ENCODE measurements at regions not wholly inside any gene's neighbourhood (a gene's known extent, or its start where the extent isn't known, plus 50 kb on each side); places are given as distances from the start of the nearest gene placed in this dataset.

DNA sequence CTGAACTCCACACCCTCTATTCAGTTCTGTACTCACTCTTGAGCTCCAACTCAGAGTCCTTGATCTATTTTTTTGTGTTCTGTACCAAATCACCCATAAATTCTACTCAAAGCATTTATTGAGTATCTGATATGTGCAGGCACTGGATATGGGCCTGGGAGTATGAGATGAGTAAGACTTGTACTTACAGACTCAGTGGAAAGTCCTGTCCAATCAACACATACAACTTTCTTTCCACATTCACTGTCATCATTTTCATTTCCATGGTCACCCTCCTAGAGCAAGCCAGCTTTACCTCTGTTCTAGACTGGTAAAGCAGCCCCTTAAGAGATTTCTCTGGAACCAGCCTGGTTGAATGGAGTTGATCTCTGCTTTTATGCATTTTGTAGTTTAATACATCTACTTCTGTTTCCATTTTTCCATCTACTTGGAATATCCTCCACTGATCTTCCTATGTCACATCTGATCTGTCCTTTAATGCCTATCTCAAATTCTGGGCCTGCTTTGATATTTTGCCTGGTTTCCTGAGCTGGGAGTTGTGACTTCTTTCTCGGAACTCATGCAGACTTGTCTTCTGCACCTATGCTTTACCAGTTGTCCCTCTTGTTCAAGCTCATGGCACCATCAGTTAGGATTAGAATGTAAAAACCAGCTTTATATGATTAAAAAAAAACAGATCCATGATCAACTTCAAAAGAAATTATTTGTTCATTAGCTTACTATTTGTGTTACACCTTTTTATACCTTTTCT lies 96.9 kb upstream of the GLS start:
- no peak for DNase-seq (ENCODE audit: low read depth)

DNA sequence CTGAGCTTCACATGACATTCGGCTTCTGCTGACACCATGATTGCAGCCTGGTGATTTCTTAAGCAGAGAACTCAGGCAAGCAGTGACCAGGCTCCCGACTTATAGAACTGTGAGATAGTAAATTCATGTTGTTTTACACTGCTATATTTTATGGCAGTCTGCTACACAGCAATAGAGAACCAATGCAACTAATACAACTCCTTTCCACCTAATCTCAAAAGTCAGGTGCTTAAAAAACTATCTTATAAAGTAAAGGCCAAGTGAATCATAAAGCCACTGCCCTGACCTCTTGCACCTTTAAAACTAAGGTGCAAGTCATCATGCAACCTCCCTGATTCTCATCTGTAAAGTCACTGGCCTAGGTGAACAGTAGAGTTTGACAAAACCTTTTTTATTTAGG lies 95.3 kb upstream of the GLS start:
- DNase-seq (ENCODE audit: low read depth), result no peak

DNA sequence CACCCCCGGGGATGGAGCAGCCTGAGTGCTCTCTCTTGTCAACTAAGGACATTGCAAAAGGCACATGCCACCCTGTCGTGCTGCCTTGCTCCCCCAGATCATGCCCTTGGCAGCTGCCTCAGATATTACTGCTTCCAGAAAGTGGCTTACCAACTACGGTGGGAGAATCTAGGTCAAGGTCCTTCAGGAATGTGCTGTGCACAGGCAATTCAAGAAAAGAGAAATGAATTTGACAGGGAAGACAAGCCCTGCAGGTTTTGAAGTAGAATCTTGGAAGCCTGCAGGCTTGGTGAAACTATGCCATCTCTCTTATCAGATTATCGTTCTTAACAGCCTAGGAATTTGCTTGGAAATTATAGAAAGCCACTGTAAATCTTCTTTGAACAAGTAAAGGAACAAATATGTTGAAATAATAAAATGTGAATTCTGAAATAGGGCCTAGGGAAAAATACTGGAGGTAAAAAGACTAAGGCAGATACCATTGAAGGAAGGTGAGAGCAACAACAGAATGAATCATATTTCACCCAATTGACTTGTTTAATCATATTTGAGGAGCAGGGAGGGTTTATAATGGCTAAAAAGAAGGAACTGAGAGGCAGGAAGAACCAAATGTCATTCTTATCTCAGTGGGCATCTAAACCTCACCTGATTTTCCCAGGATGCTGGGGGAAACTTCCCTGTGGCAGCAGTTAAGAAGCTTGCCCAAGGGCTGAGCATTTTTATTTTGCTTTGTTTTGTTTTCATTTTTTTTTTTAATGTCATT lies 94.0 kb upstream of the GLS start:
- DNase-seq (ENCODE audit: low read depth), result no peak

DNA sequence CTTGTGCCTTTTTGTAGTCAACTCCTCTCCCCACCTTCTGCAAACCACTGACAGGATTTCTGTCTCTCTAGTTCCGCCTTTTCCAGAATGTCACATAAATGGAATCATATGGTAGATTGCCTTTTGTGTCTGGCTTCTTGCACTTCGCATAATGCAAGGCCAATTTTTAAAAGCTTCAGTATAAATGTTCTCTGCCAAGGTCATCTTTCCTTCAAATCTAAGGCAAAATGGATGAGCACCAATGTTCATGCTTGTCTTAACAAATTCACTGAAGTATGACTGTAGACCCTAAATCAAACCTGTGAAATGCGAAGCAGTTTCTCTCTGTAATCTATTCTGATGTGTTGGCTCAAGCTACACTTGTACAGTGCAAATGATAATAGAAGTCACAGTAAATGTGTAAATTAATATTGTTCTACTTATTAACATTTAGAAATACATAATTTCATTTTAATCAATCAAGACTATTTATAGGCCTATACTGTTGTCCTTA lies 92.8 kb upstream of the GLS start:
- DNase-seq (ENCODE audit: low read depth), result no peak

DNA sequence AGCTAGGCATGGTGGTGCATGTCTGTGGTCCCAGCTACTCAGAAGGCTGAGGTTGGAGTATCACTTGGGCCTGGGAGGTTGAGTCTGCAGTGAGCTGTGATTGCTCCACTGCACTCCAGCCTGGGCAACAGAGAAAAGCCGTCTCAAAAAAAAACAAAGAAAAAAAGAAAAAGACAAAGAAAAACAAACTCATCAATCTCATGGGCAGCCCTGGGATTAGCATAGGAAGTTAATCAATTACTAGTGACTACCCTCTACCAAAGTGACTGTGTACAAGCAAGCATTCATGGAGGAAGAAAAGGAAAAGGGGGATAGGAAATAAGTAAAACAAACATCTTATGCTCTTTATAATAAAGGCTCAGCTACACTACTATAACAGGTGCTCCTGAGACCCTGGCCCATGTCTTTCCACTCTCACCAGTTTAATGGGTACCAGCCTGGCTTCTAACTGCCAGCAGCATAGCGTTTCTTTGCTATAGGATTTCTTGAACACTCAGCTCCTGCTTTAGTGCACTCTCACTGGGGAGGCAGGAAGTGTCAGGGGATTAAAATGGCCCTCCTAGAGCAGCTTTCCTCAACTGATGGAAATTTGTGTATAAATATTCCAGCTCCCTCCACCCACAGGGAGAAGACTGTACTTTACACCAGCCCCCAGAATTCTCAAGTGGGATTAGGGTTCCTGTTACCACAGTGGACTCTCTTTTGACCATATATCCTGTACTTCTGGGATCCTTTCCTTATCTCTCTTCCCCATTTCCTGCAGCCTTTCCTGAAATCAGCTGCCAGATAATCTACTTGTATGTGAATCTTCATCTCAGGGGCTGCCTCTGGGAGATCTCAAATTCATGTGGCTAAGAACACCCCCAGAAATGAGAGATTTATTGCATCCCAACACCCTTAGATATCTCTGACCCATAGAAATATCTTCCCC lies 91.3 kb upstream of the GLS start:
- no peak for DNase-seq (ENCODE audit: low read depth)

DNA sequence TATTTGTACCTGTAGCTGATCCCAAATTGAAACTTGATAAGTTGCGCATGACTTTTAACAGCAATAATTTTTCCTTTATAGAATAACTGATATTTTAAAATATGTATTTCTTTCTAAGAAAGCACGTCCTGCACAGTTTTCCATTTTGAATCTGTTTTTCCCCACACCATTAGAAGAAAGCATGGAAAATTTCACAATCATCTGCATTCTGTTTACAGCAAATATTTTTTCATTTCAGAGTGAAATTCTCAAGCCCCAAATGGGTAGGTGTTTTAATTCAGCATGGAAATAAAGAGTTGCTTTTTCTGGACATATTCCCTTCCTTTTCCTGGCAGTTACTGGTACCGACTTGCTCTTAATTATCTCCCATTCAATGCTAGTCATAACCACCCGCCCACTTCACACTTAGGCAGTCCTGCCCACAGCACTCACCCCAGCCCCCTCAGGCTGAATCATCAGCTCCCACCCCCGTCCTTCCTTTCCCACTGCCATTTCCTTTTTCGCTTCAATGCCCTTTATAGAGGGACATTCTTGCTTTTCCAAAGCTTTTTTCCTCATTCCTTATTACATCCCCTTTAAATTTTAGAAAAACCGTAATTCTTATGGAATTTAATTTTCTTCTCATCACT lies 89.2 kb upstream of the GLS start:
- no peak for DNase-seq (ENCODE audit: low read depth)

DNA sequence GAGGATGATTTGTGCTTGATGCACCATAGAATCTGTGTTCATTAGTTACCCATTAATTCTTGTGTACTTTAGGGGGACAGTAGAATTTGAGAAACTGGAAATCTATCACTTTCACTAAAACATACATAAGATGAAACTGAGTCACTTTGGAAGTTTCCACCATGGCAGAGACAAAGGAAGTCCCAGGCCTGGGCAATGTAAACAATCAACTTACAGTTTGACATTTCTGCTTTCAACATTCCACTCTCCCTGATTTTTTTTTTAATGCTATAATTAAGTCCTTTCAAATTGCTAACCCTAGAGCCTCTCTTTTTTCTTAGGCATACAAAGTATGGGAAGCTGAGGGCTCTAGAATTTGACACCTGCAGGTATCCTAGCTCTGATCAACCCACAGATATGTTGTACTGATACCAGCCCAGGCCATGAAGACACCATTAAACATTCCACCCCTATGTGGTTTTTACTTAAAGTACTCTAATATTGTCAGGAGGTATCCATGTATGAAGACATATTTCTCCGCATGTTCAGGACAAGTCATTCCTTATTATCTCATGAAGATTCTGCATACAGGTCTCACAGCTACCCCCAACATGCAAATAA lies 88.5 kb upstream of the GLS start:
- no peak for DNase-seq (ENCODE audit: low read depth)

DNA sequence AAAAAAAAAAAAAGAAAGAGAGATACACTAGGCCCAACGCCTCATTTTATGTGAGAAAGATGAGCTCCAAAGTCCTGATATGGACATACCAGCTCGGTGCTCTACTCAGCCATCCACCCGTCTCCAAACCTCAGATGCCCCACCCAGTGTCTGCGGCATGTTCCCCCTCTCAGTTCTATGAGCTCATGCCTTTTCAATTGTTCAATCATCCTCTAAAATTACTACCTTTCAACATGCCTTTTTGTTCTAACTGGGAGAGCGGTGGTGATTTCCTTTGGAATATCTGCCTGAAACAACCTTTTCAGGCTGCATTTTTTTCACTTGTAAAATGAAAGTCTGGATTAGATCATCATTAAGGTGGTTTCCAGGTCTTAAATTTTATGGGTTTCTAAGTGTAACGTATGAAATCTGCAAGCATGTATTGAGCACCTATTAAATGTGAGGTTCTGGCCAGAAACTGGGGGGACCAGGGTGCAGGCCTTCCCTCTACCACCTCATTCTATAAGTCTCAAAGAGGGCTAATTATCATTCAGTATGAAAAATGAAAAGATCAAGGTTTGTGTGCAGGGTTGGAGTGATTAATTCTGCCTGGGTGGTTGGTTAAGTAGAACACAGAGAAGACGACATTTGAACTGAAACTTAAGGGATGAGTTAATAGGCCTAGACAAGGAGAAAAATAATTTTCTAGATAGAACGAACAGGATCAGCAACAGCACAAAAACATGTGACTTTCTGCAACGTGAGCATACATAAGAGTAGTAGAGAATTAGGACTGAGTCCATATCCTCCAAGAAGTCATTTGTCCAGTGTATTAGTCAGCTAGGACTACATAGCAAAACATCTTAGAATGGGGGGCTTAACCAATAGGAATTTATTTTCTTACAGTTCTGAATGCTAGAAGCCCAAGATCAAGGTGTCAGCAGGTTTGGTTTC lies 87.4 kb upstream of the GLS start:
- DNase-seq (ENCODE audit: low read depth), result no peak

DNA sequence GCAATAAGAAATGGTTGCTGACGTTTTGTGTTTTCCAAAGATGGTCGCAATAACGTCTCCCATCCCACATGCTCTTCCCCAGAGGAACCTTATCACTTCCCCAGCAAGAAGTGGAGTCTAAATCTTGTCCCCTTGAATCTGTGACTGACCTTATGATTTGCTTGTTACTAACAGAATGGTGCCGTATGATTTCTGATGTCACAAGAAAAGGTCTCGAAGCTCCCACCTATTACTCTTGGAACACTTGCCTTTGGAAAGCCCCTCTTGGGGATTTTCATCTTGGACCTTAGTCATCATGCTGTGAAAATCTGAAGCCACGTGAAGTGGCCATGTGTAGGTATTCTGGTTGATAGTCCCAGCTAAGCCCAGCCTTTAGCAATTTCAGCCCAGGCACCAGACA lies 86.2 kb upstream of the GLS start:
- no peak for DNase-seq (ENCODE audit: low read depth)

DNA sequence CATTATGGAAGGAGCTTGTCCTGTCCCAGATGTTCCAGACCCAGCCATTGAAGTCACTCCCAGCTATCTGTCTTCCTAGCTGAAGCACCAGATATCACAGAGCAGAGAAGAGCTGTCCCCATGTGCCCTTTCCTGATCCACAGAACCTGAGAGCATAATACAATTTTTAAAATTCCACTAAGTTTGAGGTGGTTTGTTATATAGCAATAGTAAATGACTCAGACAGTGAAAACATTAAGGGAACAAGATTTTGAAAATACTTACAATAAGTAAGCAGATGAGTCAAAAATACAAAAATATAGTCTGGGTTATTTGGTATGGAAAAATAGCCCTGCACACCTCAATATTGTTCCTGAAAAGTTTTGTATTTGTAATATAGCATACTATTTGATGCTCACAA lies 85.8 kb upstream of the GLS start:
- no peak for DNase-seq (ENCODE audit: low read depth)

DNA sequence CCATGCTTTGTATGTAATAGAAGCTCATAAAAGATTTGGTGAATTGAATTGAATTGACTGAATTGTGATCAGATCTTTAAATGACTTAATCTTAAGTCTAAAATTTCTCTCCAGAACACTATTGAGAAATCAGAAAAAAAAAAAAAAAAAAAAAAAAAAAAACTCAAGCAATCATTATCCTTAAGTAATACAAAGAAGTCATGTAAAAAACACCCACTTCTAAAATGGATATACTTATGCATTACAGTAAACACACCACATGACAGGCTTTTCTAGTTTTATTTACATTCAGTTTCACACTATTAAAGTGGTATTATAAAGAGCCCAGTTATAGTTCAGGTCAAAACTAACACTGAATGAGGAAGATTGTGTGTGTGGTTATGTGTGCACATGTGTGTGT lies 84.9 kb upstream of the GLS start:
- no peak for DNase-seq (ENCODE audit: low read depth)

DNA sequence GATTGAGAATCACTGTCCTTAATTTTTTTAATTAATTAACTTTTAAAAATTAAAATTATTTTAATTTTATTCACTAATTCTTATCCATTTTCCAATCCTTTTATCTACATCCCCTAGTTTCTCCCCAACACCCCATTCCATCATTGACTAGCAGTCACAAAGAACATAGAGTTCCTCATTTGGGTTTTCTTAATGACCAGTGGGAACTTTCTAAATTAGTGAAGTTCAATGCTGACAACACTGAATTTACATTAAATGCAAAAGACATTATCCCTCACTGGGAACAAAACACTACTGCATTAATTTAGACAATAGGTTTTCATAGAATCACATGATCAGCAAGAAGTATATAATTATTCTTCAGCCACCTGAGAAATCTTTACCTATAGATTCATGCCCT lies 80.6 kb upstream of the GLS start:
- DNase-seq (ENCODE audit: low read depth), result no peak

DNA sequence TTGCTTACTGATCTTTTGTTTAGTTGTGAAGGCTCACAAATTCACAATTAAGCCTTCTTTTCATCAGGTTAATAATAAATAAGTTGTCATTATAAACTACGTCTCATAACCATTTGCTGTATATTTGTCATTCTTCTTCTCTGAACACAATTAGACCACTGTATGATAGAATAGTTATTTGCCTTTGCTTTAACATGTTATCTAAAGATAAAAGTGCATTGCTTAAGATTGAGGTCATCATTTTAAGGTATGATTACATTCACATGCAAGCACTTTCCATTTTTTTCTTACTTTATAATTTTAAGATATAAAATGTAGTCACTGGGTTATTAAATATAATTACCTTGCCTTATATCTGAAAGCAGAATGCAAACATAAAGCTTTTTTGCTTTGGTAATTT lies 80.1 kb upstream of the GLS start:
- DNase-seq (ENCODE audit: low read depth), result no peak

DNA sequence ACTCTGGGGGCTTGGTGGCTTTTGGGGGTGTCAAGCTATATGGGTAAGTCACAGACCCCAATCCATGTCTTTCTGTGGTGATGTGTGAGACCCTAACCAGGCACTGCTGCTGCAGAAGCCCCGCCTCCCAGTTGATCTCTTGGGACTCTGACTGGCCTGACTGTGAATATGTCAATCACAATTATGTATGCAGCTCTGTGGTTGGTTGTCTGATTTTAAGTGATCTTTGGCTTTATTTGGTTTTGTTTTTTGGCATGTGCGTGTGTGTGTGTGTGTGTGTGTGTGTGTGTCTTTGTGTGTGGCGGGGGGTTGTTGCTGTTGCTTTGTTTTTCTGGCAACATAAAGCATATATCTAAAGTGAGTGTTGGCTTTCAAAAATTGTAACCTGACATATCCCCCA lies 78.5 kb upstream of the GLS start:
- no peak for DNase-seq (ENCODE audit: low read depth)

DNA sequence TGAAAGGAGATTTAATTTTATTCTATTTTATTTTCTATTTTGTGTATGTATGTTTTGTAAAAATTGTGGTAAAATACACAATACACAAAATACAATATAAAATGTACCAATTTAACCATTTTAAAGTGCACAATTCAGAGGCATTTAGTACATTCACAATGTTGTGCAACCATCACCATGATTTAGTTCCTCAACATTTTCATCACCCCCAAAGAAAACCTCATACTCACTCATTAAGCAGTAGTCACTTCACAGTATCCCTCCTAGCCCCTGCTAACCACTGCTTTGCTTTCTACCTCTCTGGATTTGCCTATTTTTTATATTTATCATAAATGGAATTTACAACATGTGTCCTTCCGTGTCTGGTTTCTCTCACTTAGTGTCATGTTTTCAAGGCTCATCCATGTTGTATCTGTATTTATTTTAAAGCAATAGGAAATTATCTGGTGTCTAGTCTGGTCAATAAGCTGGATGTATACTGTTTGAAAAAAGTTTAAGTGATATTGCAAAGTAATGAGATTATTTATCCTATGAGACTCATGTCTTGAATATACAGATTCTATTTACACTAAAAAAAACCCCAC lies 77.9 kb upstream of the GLS start:
- no peak for DNase-seq (ENCODE audit: low read depth)

DNA sequence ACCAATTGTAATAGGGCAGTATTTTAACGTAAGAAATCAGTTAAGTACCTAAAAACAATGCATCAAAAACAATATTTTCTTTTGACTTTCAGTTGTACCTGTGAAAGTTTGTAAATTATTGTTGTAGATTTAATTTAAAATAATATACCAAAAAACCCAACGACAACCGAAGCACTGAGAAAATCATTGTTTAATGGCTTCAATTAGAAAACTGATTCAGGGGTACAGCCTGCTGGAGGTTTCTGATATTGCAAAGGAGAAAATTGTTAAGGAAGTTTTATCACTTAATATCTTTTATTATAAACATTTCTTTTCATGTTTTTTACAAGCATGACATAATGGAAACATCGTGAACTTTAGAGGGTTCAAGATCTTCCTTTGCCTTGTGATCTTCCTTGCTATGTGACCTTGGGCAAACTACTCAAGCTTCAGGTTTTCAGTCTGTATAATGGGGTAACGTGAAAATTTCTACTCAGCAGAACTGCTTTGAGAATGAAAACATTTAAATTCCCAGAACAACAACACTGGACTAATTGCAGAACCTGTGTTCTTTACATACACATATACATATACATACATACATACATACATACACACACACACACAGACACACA lies 76.3 kb upstream of the GLS start:
- DNase-seq (ENCODE audit: low read depth), result no peak

DNA sequence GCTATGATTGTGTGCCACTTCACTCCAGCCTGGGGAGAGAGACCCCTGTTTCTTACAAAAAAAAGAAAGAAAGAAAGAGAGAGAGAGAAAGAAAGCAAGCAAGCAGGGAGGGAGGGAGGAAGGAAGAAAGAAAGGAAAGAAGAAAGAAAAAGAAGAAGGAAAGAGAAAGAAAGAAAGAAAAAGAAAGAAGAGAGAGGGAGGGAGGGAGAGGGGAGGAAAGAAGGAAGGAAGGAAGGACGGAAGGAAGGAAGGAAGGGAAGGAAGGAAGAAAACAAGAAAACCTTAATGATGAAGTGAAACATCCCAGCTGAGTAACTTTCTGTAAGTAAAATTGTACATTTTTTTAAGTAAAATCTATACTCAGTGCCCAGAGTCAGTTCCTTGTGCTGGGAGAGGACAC lies 75.5 kb upstream of the GLS start:
- DNase-seq (ENCODE audit: low read depth), result no peak

DNA sequence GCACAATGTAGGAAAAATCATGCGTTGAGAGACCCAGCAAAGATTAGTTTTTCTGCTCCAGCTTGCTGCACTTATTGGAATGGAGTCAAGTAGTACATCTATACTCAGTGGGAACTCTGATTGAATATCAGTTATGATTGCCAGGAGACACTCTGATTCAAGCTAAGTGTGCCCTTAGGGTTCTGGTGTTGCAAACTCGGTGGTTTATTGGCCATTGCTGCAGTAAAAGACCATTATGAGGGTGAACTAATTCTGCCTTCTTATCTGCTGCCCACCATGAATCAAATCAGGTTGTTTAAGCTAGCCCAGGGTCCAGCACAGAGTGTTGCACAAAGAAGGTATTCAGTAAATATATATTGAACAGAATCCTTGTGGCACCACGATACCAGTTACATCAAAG lies 74.8 kb upstream of the GLS start:
- DNase-seq (ENCODE audit: low read depth), result no peak

DNA sequence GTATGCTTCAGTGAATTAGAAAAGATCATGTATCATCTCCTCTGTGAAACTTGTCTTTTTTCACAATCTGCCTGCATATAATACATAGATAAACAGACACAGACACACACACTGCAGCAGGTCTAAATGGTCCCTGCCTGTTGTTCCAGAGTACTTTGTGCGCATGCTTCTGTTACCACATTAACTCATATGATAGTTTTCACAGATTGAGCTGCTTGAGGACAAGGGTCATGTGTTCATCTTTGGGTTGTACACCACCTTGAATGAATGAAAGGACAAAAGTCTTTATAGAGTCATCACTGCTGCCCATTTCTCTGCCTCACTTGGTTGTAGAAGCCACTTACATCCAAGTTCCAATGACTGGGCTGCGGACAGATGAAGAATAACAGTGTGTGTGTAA lies 72.7 kb upstream of the GLS start:
- no peak for DNase-seq (ENCODE audit: low read depth)

All from non-pigmented ciliary epithelial cell (primary cell).